ENCODE measurements at regions not wholly inside any gene's neighbourhood (a gene's known extent, or its start where the extent isn't known, plus 50 kb on each side); places are given as distances from the start of the nearest gene placed in this dataset.

- Mint-ChIP-seq H3K9me3 (peaks cover 16% of the 10 kb centered on the region), H3K36me3 (ENCODE audit: low read depth) (no peaks in the 10 kb centered on the region), H3K27ac (no peak overlapping the region), H3K27me3 (peaks cover 8% of the 10 kb centered on the region), H3K4me1 (ENCODE audit: low read depth) (peaks cover 4% of the 10 kb centered on the region), H3K4me3 (no peak overlapping the region)
- intact Hi-C loops (cut with micrococcal nuclease), result no loop called here
Observed at GRCh38 chr6:170181338-170181690, 109.6 kb downstream of the DLL1 start.

- no peak overlapping the region for H3K4me3 Mint-ChIP-seq
- H3K27me3 Mint-ChIP-seq, result peaks cover 8% of the 10 kb centered on the region
- peaks cover 16% of the 10 kb centered on the region for H3K9me3 Mint-ChIP-seq
- H3K36me3 Mint-ChIP-seq (ENCODE audit: low read depth), result no peaks in the 10 kb centered on the region
- intact Hi-C loops (cut with micrococcal nuclease), result no loop called here
- H3K4me1 Mint-ChIP-seq (ENCODE audit: low read depth), result peaks cover 4% of the 10 kb centered on the region
- no peak overlapping the region for H3K27ac Mint-ChIP-seq
Observed at GRCh38 chr6:170180671-170181337, 110.1 kb downstream of the DLL1 start.

GRCh38 chr6:170179616-170180324, 111.1 kb downstream of the DLL1 start:
- intact Hi-C loops (cut with micrococcal nuclease), result no loop called here
- H3K9me3 Mint-ChIP-seq, result peaks cover 16% of the 10 kb centered on the region
- peaks cover 6% of the 10 kb centered on the region for H3K4me1 Mint-ChIP-seq (ENCODE audit: low read depth)
- peaks cover 8% of the 10 kb centered on the region for H3K27me3 Mint-ChIP-seq
- H3K36me3 Mint-ChIP-seq (ENCODE audit: low read depth), result no peaks in the 10 kb centered on the region
- no peak overlapping the region for H3K27ac Mint-ChIP-seq
- H3K4me3 Mint-ChIP-seq, result no peak overlapping the region

GRCh38 chr6:170178561-170179477, 112.1 kb downstream of the DLL1 start:
- peaks cover 8% of the 10 kb centered on the region for H3K27me3 Mint-ChIP-seq
- H3K4me1 Mint-ChIP-seq (ENCODE audit: low read depth), result peaks cover 16% of the 10 kb centered on the region
- no peak overlapping the region for H3K27ac Mint-ChIP-seq
- no peak overlapping the region for H3K4me3 Mint-ChIP-seq
- intact Hi-C loops (cut with micrococcal nuclease), result no loop called here
- H3K9me3 Mint-ChIP-seq, result peaks cover 14% of the 10 kb centered on the region
- no peaks in the 10 kb centered on the region for H3K36me3 Mint-ChIP-seq (ENCODE audit: low read depth)

GRCh38 chr6:170177772-170178560, 112.9 kb downstream of the DLL1 start:
- no peak overlapping the region for H3K4me3 Mint-ChIP-seq
- peaks cover 8% of the 10 kb centered on the region for H3K27me3 Mint-ChIP-seq
- no peak overlapping the region for H3K27ac Mint-ChIP-seq

GRCh38 chr6:170176898-170177771, 113.7 kb downstream of the DLL1 start:
- Mint-ChIP-seq H3K9me3 (peaks cover 13% of the 10 kb centered on the region), H3K27ac (no peak overlapping the region), H3K4me3 (no peak overlapping the region), H3K27me3 (peaks cover 6% of the 10 kb centered on the region), H3K4me1 (ENCODE audit: low read depth) (peaks cover 21% of the 10 kb centered on the region), H3K36me3 (ENCODE audit: low read depth) (no peaks in the 10 kb centered on the region)
- intact Hi-C loops (cut with micrococcal nuclease), result no loop called here

More at GRCh38 chr6:170177772-170178560, 112.9 kb downstream of the DLL1 start:
- peaks cover 21% of the 10 kb centered on the region for H3K4me1 Mint-ChIP-seq (ENCODE audit: low read depth)
- H3K36me3 Mint-ChIP-seq (ENCODE audit: low read depth), result no peaks in the 10 kb centered on the region
- intact Hi-C loops (cut with micrococcal nuclease), result no loop called here
- peaks cover 7% of the 10 kb centered on the region for H3K9me3 Mint-ChIP-seq

GRCh38 chr6:170176136-170176897, 114.6 kb downstream of the DLL1 start:
- Mint-ChIP-seq H3K9me3 (peaks cover 21% of the 10 kb centered on the region), H3K4me3 (no peak overlapping the region), H3K4me1 (ENCODE audit: low read depth) (peaks cover 21% of the 10 kb centered on the region), H3K27ac (no peak overlapping the region), H3K27me3 (peaks cover 2% of the 10 kb centered on the region), H3K36me3 (ENCODE audit: low read depth) (no peaks in the 10 kb centered on the region)
- intact Hi-C loops (cut with micrococcal nuclease), result no loop called here

GRCh38 chr6:170175644-170176135, 115.2 kb downstream of the DLL1 start:
- no peak overlapping the region for H3K27ac Mint-ChIP-seq
- H3K4me1 Mint-ChIP-seq (ENCODE audit: low read depth), result peaks cover 21% of the 10 kb centered on the region
- intact Hi-C loops (cut with micrococcal nuclease), result no loop called here
- no peaks in the 10 kb centered on the region for H3K27me3 Mint-ChIP-seq
- H3K36me3 Mint-ChIP-seq (ENCODE audit: low read depth), result no peaks in the 10 kb centered on the region
- peaks cover 27% of the 10 kb centered on the region for H3K9me3 Mint-ChIP-seq
- no peak overlapping the region for H3K4me3 Mint-ChIP-seq

GRCh38 chr6:170174771-170175643, 115.9 kb downstream of the DLL1 start:
- H3K4me3 Mint-ChIP-seq, result no peak overlapping the region
- H3K4me1 Mint-ChIP-seq (ENCODE audit: low read depth), result peaks cover 21% of the 10 kb centered on the region
- H3K27ac Mint-ChIP-seq, result peak overlapping the region; percentile 61
- H3K27me3 Mint-ChIP-seq, result no peaks in the 10 kb centered on the region
- no peaks in the 10 kb centered on the region for H3K36me3 Mint-ChIP-seq (ENCODE audit: low read depth)
- intact Hi-C loops (cut with micrococcal nuclease), result no loop called here
- peaks cover 34% of the 10 kb centered on the region for H3K9me3 Mint-ChIP-seq

- Mint-ChIP-seq H3K4me1 (ENCODE audit: low read depth) (peaks cover 21% of the 10 kb centered on the region), H3K9me3 (peaks cover 38% of the 10 kb centered on the region), H3K36me3 (ENCODE audit: low read depth) (no peaks in the 10 kb centered on the region), H3K27me3 (no peaks in the 10 kb centered on the region), H3K27ac (peak overlapping the region; percentile 61), H3K4me3 (no peak overlapping the region)
- intact Hi-C loops (cut with micrococcal nuclease), result no loop called here
Observed at GRCh38 chr6:170174124-170174770, 116.6 kb downstream of the DLL1 start.

- intact Hi-C loops (cut with micrococcal nuclease), result no loop called here
- Mint-ChIP-seq H3K27me3 (no peaks in the 10 kb centered on the region), H3K27ac (peak overlapping the region; percentile 61), H3K9me3 (peaks cover 42% of the 10 kb centered on the region), H3K4me1 (ENCODE audit: low read depth) (peaks cover 21% of the 10 kb centered on the region), H3K4me3 (no peak overlapping the region), H3K36me3 (ENCODE audit: low read depth) (no peaks in the 10 kb centered on the region)
Observed at GRCh38 chr6:170173335-170173881, 117.5 kb downstream of the DLL1 start.
